Activated naive CD4-positive, alpha-beta T cell treated with Interleukin-2 at 50 U/mL for 16 hours (primary cell): ENCODE measurements at regions not wholly inside any gene's neighbourhood (a gene's known extent, or its start where the extent isn't known, plus 50 kb on each side); places are given as distances from the start of the nearest gene placed in this dataset.

Experiments
- DNase-seq: peaks from one replicate; pipeline ENCODE4 v3.0.0-alpha.2; 2020

DNA sequence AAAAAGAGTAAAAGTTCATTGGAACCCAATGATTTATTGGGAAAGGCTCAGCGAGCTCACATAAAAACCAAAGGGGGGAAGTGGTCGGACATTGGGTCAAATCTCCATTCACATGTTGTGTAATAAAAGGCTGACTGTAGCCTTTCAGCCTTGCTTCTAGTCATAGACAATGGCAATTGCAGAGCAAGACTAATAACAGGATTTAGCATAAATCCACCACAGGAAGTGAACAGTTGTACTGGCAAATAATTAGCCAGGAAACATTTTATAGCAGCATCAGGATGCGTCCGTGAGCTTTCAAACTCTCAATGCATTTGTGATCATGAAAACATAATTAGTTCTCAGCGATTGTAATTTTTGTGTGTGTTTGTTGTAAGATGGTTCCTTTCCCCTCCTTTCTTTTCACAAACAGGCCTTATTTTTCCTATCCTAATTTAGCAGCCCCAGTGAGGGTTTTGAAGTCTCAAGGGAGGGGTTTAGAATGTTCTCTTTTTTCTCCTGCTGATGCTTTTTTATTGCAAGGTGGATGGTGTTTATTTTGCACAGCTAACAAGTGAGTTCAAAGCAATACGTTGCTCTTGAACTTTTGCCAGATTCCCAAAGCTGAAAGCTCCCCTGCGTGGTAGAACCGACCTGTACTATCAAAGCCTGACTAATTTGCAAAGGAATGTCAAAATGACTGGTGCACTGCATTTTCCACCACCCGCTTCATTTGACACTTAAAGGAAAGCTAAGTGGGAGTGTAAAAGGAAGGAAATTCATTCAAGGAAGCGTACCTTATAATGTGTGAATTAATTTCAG is 105.6 kb downstream of the SPRY2 start:
- DNase-seq, result no peak

DNA sequence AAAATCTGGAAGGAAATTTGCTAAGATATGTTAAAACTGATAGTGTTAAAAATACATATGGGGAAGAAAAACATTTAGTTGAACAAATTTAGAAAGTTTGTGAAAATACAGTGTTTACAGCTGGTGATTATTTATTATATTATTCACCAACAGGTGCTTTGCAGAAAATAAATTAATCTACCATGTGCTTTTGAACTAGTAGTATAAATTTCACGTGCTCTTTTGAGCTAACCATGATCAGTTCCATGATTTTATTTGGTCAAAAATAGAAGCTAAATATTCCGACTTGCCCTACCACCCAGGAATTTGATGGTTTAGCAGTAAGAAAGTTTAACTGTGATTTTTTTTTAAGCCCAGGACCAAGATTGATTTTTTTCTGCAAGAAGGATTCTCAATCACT is 113.3 kb downstream of the SPRY2 start:
- DNase-seq, result no peak

DNA sequence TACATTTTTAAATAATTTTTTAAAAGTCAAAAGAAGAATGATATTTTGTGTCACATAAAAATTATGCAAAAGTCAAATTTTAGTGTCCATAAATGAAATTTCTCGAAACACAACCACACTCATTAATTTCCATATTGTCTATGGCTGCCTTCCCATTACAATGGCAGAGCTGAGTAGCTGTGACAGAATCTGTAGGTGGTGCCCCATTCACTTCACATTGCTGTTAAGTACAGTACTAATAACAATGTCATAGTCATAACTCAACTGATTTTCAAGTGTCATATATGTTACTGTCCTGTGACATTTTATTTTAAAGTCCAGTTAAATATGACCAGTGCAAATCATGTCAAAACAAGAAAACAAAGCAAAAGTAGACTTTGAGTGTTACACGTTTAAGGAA is 114.3 kb downstream of the SPRY2 start:
- DNase-seq, result no peak

DNA sequence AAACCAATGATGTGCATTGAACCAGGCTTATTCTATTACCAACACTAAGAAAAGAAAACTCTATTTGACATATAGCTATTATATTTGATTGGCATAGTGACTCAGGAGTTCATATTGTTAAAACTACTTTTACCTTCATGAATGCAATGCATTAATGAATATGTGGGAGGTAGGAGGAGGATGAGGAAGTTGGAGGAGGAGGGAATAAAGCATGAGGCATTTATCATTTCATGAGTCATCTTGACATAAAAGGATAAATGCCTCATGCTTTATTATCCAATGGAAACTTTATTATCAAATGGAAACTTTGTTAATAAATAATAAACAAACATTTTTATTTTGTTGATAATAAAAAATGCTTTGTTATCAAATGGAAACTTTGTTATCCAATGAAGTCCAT is 116.5 kb downstream of the SPRY2 start:
- no peak for DNase-seq

DNA sequence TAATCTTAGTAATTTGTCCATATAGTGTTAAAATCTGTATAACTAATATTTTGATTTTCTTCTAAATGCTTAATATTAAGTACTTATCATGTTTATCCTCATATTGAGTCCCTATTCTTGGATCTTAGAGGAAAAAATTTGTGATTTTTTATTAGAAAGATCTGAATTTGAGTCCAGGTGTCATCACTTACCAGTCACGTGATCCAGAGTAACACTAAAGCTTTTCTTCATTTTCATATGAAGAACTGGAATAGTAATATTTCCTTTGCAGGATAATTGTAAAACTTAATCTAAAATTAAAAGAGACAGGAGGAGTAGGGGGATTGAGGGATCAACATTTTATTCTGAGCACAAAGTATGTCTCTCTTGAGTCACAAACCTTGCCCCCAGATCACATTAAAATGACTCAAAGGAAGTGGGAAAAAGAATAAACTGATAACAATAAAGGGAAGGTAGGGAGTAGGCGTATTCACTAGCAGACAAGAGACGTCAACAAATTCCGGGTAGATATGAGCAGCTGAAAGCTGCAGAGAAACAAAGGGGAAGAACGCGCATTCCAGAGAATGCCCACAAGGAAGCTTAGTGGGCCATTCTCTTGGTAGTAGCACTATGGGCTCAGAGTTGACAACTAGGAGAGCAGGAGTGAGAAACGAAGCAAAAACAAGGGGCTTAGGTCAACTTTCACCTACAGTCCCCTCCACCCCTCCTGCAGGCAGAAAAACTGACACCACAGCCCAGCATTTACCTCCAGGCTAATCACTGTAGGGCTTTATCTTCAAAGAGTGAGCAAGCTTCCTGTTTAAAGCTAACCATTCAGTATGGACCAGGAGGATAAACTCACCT is 123.1 kb downstream of the SPRY2 start:
- DNase-seq, result no peak

DNA sequence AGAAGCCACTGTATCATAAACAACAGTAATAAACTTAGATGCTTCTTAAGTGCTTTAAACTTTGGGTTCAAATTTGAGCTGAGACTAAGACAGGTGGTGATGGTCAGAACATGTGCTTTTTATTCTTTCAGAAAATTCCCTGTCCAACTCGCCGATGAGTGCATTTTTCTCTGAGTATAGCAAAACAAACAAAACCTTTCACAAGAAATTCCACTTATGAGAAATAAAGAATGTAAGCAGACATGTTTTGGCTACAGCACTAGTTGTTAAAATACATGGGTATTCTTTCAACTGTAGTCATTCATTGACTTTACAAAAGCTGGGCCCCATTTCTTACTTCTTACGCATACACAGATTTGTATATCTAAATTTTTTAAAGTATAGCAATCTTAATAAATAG is 125.6 kb downstream of the SPRY2 start:
- DNase-seq, result no peak

DNA sequence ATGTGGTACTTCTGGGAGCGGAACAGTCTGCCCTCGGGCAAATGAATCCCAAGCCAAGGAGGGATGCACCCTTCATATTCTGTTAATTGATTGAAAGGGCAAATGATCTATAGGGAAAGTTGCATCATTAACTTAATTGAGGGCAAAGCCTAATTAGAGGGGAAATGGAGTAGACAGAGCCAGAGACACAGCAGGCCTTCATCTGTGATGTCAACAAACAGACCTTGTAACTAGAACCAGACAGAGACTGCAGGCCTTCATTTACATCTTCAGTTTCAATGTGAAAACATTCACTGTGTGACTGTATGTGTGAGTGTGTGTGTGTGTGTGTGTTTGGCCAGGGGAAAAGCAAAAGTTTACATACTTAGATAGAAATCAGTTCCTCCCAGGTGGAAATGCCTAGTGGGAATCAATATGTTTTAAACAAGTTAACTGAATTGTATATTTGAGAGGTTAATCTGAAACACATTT is 126.4 kb downstream of the SPRY2 start:
- DNase-seq, result no peak

DNA sequence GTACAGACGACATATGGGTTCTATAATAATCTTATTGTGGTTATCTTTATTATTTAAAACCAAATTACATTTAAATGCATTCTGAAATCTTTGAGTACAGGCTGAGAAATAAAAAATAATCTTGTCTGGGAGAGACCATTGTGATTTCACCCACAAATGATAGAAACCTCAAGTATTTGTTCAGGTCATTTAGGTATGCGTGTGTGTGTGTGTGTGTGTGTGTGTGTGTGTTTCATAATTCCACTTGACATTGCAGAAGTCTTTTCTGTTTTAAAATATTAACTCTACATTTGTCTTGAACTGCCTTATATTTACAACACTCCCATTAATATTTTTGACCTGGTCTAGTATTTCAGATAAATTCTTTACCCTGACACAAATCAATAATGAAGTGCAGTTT is 126.9 kb downstream of the SPRY2 start:
- no peak for DNase-seq

DNA sequence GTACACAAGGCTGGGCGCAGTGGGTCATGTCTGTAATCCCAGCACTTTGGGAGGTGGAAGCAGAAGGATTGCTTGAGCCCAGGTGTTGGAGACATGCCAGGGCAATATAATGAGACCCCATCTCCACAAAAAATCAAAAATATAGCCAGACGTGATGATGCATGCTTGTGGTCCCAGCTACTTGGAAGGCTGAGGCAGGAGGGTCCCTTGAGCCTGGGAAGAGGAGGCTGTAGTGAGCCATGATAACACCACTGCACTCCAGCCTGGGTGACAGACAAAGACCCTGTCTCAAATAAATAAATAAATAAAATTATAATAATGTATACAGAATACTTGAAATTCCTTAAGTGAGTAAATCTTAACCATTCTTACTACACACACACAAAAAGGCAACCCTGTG is 127.7 kb downstream of the SPRY2 start:
- no peak for DNase-seq

DNA sequence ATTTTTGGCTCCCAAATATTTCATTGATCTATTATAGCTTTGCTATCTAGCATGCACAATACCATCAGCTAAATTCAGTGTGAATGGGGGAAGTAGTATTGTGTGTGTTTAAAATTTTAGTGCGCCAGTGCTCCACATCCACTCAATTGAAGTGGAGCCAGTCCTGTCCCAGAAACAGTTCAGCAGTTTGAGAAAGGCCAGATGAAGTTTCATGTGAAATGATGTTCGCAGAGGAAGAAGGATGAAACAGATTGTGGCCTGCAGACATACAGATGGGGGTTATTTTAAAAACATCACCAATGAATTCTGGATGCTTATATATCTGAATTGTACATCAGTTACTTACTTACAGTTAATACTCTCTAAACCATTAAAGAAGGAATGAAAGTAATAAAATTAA is 129.4 kb downstream of the SPRY2 start:
- DNase-seq, result no peak

DNA sequence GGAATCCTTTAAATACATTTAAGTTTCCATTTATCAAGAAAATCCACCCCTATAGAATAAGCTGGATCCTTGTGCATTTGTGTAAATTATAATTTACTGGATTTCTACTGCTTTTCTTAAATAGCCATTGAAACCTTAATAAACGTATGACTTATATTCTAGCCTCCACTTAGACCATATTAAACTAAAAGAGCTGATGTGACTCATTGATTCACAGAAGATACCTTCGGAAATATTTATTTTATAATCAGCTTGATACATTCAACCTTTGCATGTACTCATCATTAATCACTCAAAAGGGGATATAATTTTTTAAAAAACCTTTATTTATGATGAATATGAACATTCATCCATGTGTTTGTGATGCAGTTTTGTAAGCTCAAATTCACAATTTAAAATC is 136.3 kb downstream of the SPRY2 start:
- no peak for DNase-seq

DNA sequence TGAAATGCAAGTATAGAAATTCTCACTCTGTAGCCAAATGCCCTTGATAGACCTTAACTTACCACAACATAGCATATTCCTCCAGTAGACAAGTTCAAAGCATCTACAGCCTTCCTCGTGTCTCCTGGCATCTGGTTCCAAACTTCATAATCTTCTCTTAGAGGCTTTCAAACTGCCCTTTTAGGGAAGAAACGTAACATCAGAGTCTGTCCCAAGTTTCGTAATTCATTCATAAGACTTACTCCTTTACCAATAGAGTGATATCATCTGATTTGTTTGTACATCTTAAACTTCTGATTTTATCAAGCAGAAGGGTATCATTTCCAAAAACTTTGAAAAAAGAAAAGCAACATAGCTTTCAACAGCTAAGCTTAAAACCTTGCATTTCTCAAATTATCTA is 137.4 kb downstream of the SPRY2 start:
- DNase-seq, result no peak

DNA sequence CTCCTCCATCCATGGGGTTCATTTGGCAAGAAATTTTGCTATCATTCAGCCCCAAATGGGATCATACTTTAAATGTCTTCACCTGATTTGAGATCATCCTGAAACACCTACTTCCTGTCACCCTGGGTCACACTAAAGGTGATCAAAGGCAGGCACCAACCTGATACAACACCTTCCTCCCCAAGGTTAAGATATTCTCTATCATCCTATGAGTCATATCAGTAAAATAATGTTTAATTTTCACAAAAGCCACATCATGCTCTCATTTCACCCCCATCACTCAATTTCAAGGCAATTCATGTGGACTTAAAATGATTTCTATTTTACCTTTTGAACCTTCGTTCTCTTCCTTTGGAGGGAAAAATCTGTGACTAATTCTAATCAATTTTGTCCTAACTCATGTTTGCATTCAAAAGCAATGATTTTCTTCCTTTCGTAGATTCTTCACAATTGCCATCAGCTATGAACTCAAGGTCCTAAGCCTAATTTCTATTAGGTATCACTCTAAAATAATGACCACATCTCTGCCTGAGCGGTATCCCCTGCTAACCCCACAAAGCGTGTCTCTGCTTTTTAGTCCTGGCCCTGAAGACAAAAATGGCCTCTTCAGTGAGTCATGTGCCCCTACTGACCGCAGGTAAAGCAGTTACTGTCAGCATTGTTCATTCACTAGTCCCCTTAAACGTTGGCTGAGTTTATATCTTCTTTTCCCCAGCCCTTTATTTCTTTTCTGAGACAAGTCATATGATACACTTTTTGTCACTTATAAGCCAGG is 139.0 kb downstream of the SPRY2 start:
- no peak for DNase-seq

DNA sequence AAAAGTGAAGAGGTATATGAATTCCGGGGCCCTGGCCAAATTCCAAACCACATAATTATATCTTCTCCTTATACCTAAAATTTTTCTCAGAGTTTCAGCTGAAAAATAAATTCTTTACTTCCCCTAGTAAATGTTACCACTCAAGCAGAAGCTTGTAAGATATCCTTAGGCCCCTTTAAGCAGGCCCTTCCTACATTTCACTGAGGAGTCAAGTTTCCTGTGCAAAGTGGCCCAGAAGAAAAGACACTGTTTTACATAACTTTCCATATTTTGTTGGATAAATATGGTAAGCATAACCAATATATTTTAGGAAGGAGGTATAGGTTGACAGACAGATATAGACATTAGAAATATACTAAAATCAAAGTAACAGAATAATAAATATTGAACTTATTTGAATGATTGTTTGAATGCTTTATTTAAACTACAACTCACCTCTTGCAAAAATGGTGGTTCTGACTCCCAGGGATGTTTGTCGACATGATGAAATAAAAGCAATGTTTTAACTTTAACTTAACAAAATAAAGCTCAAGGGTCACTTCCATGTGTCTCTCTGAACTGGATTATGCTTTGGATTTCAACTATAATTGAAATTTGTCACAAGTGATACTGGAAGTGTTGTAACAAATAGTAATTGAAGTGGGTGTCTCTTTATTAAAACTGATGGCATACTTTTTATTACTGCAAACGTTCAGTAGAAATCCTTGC is 141.2 kb downstream of the SPRY2 start:
- DNase-seq, result no peak

DNA sequence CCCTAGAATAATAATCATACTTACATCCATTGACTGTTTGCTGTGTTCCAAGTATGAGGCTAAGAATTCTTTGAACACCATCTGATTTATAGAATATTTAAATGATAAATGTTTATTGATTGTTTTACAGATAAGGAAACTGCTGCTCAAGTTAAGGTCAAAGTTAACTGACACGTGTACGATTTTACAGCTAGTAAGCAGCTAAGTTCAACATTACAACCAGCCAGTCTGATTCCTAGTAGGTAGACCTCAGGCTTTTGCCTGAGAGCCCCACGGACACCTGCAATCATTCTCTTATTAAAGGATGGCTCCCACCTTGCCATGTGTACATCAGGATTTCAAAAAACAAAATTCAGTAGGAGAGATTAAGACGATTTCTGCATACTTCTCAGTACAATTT is 141.9 kb downstream of the SPRY2 start:
- no peak for DNase-seq

DNA sequence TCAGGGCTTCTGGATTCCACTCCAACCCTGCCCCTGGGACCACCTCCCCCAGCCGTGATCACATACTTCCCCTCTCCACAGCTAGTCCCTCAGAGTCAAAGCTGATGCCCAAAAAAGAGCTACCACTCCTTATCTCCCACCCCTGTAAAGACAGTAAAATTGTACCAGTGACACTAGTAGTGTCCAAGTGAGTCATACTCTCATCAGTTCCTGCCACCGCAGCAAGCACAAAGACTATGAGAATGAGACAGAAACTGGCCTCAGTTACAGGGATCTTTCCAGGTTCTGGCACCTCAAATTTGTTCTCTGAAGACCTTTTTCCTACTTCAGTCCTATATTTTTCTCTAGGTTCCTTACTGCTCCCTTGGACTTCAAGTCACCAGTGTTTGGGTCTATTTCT is 144.2 kb downstream of the SPRY2 start:
- DNase-seq, result no peak

DNA sequence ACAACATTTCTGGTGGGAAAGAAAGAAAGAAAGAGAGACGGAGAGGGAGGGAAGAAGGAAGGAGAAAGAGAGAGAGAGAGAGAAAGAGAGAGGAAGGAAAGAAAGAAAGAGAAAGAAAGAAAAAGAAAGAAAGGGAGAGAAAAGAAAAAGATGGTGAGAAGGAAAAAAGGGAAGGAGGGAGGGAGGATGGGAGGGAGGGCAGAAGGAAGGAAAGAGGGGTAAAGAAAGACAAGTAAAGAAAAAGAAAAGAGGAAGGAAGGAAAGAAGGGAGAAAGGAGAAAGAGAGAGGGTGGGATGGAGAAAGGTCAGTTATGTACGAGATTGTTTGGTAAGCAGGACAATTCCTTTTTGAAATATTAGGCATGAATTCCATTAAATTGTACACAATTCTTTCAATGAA is 145.3 kb downstream of the SPRY2 start:
- DNase-seq, result no peak

DNA sequence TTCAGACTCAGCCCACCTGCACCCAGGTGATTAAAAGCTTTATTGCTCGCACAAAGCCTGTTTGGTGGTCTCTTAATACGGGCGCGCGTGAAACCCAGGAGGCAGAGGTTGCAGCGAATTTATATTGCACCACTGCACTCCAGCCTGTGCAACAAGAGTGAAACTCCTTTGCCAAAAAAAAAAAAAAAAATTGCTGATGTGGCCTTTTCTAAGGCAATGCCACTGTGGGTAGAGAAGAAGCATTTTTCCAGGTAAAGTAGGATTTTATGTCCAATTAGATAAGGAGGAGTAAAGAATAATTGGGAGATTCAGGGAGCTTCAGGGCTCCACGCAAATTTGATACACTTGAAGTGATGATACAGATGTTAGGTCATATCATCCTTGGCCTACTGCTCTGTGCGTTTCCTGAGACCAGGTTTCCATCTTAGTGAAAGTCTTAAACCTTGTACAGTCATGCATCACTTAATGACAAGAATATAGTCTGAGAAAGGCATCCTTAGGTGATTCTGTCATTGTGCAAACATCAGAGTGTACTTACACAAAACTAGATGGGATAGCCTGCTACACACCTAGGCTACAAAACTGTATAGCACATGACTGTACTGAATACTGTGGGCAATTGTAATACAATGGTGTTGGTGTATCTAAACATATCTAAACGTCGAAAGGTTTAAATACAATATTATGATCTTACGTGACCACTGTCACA is 150.9 kb downstream of the SPRY2 start:
- DNase-seq, result no peak

DNA sequence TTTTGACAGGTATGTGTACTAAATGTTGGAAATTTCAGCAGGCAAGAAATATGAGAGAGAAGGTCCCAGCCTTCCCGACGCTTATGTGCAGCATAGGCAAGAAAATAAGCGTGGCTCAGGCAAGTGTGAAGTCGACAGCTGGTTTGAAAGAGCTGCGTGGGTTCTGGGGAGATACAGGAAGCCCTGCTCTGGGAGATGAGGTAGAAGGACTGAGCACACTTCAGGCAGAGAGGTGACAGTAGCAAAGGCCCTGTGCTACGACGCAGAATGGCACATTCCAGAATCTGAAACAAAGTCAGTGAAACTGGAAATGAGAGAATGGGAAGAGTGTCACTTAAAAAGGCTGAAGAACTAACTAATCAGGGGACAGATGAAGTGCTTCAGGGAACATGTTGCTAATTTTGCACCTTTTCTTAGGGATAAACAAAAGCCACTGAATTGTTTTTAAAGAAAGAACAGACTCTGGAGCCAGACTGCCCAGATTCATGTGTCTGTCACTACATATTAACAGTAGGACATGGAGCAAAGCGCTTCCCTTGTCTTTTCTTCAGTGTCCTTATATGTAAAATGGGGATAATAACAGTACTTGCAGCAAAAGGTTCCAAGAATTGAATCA is 160.1 kb downstream of the SPRY2 start:
- no peak for DNase-seq

DNA sequence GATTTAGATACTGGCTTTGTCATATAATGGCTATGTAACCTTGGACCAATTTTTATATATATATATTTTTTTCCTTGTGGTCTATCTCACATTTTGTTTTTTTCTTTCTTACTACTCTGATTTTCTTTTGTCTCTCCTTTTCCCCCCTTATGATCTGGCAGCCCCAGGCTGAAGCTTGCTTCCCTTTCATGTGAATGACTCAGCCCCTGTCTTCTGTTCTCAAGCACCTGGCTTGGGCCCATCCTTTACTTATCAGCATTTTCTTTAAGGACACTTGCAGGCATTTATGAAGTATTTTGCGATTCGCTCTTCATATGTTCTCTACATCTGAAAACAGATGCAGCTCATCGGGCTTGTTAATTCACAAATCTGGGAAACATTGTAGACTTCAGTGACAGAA is 163.6 kb downstream of the SPRY2 start:
- no peak for DNase-seq

DNA sequence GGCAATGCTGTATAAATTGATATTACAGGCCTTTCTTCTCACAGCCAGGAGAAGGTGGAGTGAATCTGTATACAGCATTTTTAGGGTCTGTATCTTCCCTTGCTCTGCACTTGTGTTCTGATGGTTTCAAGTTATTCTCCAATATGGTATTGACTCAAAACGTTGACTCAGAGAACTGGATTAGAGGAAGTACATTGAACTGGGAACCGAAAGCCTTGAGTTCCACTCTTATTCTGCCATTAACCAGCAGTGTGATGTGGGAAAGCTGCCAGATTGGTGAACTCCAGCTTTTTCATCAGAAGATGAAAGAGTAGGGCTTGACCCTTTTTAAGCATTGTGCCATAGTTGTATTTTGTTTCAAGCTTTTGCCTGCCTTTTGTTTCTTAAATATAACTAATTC is 167.7 kb downstream of the SPRY2 start:
- no peak for DNase-seq

DNA sequence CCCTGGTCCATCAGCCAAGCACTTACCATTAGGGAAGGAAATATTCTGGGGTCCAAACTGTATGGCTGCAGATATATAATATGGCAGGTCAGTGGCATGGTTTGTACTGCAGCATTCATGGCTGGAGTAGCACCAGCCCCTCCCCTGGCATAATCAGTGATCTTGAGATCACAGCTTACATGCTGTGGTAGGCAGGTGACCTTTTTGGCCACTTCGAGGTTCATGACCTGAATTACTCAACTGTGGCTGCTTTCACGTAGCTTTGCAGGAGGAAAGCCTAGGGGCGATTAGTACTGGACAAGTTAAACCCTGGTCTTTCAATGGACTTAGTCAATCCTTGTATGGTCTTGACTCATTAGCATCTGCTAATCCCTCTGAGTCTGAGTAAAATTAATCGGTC is 169.8 kb downstream of the SPRY2 start:
- no peak for DNase-seq
